Nephron progenitor cell (in vitro differentiated cells): ENCODE measurements at regions not wholly inside any gene's neighbourhood (a gene's known extent, or its start where the extent isn't known, plus 50 kb on each side); places are given as distances from the start of the nearest gene placed in this dataset.

ENCODE experiments used
- DNase-seq: peaks from one replicate; pipeline ENCODE4 v3.0.0; 2021
- H3K27ac Mint-ChIP-seq: 2 replicates; pipeline ENCODE4 v1.8.0; 2021; ENCODE audit warnings: mild to moderate bottlenecking, moderate library complexity, mixed read lengths
- H3K27me3 Mint-ChIP-seq: 2 replicates; pipeline ENCODE4 v1.8.0; 2021; ENCODE audit warnings: mild to moderate bottlenecking, low read depth, mixed read lengths; ENCODE audit not compliant: poor library complexity
- H3K36me3 Mint-ChIP-seq: 2 replicates; pipeline ENCODE4 v1.8.0; 2021; ENCODE audit warnings: low read depth, mixed read lengths
- H3K4me1 Mint-ChIP-seq: 2 replicates; pipeline ENCODE4 v1.8.0; 2021; ENCODE audit warnings: mixed read lengths
- H3K4me3 Mint-ChIP-seq: 2 replicates; pipeline ENCODE4 v1.8.0; 2021; ENCODE audit warnings: mild to moderate bottlenecking, moderate library complexity, mixed read lengths
- H3K9me3 Mint-ChIP-seq: 2 replicates; pipeline ENCODE4 v1.8.0; 2021; ENCODE audit warnings: mild to moderate bottlenecking, moderate library complexity, mixed read lengths
- TF ChIP-seq, protein P1 (sequence below): fragments of 200-600 bp; sonication (generic); IDR thresholded peaks from 2 replicates; pipeline ENCODE4 v1.5.0; 2021; ENCODE audit warnings: antibody characterized with exemption

DNA sequence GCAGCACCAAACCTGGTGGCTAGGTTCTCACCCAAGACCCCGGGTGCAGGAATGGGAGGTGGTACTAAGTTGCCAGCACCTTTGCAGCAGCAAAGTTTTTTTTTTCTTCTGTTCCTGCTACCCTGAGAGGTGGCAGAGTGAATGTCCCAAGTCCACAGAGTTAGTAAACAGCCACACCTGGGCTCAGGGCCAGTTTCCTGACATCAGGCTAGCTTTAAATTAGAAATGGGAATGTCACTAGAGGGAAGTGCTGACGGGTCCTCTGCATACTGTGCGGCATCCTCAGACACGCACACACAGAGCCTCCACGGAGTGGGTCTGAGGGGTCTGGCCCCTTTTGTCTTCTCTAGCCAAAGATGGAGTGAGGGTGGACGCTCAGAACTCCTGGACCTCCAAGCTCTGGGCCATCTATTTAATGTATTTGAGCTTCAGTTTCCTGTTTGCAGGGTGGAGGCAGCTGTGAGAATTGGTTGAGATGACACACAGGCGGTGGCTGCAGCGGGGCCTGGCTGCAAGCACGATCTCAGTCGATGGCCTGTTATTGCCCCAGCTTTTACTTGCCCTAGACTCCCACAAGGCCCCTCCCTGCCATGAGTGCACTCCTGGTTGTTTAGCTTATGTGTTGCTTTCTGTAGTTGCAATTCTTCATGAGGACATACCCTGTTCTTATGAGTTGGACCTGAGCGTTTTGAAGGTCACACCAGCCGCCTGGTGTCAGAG is 751.4 kb upstream of the HS6ST1 start:
- no peak overlapping the region for H3K4me3 Mint-ChIP-seq
- no peaks in the 10 kb centered on the region for H3K9me3 Mint-ChIP-seq
- no peak overlapping the region for H3K27ac Mint-ChIP-seq
- H3K4me1 Mint-ChIP-seq = peaks cover 15% of the 10 kb centered on the region
- no peaks in the 10 kb centered on the region for H3K36me3 Mint-ChIP-seq
- H3K27me3 Mint-ChIP-seq = no peaks in the 10 kb centered on the region
- no peak for DNase-seq
- TF ChIP-seq, protein P1, sequence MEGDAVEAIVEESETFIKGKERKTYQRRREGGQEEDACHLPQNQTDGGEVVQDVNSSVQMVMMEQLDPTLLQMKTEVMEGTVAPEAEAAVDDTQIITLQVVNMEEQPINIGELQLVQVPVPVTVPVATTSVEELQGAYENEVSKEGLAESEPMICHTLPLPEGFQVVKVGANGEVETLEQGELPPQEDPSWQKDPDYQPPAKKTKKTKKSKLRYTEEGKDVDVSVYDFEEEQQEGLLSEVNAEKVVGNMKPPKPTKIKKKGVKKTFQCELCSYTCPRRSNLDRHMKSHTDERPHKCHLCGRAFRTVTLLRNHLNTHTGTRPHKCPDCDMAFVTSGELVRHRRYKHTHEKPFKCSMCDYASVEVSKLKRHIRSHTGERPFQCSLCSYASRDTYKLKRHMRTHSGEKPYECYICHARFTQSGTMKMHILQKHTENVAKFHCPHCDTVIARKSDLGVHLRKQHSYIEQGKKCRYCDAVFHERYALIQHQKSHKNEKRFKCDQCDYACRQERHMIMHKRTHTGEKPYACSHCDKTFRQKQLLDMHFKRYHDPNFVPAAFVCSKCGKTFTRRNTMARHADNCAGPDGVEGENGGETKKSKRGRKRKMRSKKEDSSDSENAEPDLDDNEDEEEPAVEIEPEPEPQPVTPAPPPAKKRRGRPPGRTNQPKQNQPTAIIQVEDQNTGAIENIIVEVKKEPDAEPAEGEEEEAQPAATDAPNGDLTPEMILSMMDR = no peak

DNA sequence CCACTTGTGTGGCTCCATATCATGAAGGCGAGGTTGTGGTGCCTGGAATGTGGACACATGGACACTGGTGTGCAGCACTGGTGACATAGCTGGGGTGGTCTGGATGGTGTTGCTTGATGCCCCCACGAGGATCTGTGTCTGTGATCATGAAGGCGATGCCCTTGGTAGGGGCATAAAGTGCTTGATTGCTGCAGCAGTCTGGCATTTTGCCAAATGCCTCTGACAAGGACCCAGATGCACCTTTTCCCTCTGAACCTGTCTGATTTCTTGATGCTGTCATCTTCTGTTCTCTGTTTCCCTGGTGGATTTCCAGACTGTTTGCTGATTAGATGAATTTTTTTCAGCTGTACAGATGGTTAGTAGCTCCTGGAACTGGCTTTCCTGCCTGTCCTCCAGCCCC is 752.0 kb upstream of the HS6ST1 start:
- Mint-ChIP-seq H3K36me3 (no peaks in the 10 kb centered on the region), H3K27ac (no peak overlapping the region), H3K4me3 (no peak overlapping the region), H3K9me3 (no peaks in the 10 kb centered on the region), H3K27me3 (no peaks in the 10 kb centered on the region), H3K4me1 (peaks cover 15% of the 10 kb centered on the region)
- DNase-seq = no peak
- TF ChIP-seq, protein P1 = no peak

DNA sequence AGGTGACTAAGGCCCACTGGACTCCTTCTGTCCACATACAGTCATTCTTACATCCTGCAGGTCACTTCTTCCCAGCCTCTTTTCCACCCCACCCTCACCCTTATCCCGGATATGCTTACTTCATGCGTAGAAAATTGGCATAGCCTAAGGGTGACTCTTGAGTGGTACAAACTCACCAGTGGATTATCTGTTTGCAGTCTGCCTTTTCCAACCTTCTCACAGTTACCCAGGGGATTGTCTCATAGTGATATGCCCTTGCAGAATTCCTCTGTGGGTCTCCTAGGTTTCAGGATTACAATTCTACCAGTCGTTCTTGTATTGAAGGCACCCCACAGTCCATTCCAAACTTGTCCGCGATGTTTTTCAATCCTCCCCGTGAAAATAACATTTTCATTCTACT is 752.9 kb upstream of the HS6ST1 start:
- Mint-ChIP-seq H3K27me3 (no peaks in the 10 kb centered on the region), H3K9me3 (no peaks in the 10 kb centered on the region), H3K27ac (no peak overlapping the region), H3K36me3 (no peaks in the 10 kb centered on the region), H3K4me3 (no peak overlapping the region), H3K4me1 (peaks cover 15% of the 10 kb centered on the region)
- TF ChIP-seq, protein P1 = no peak
- no peak for DNase-seq

DNA sequence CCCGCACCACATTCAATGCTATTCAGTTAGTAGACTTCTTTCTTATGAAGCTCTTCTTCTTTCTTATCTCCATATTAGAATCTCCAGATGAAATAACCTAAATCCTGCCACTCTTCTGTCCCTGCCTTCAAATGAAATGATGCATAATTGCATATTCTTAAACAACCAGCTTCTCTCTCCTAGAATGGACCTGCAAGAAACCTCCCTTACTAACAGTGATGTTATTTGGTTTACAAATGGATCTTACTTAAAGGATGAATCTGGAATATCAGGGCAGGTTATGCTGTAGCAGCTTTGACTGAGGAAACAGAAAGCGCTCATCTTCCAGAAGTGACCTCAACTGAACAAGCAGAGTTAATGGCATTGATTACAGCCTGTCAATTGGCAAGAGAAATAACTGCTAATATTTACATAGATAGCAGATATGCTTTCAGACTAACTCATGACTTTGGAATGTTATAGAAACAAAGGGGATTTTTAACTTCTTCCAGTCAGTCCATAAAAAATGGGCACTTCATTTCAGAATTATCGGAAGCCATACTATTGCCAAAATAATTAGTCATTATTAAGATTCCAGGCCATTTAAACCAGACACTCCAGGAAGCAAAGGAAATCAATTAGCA is 755.7 kb upstream of the HS6ST1 start:
- H3K27me3 Mint-ChIP-seq = no peaks in the 10 kb centered on the region
- H3K9me3 Mint-ChIP-seq = no peaks in the 10 kb centered on the region
- H3K4me3 Mint-ChIP-seq = no peak overlapping the region
- TF ChIP-seq, protein P1 = no peak
- H3K36me3 Mint-ChIP-seq = no peaks in the 10 kb centered on the region
- DNase-seq = no peak
- H3K4me1 Mint-ChIP-seq = peaks cover 2% of the 10 kb centered on the region
- no peak overlapping the region for H3K27ac Mint-ChIP-seq

DNA sequence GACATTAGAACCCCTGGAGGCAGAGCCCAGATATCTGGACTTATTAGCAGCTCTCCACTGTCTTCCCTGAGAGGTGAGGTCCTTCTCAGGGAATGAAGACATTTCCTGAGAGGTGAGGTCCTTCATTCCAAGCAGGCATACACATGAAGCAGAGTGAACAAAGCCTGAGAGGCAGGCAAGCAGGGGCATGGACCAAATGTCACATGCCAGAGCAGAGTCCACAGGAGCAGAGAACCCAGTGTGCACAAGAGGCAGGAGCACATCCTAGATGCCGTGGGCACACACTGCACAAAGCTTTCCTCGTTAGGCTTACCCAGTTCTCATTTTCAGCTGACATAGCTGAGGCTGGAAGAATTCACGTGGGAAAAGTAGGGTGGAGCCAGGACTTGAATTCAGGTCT is 759.9 kb upstream of the HS6ST1 start:
- no peak overlapping the region for H3K4me3 Mint-ChIP-seq
- peaks cover 4% of the 10 kb centered on the region for H3K4me1 Mint-ChIP-seq
- DNase-seq = no peak
- TF ChIP-seq, protein P1 = no peak
- H3K36me3 Mint-ChIP-seq = no peaks in the 10 kb centered on the region
- no peaks in the 10 kb centered on the region for H3K9me3 Mint-ChIP-seq
- H3K27me3 Mint-ChIP-seq = no peaks in the 10 kb centered on the region
- H3K27ac Mint-ChIP-seq = peak overlapping the region; percentile 57
